ENCODE measurements at regions not wholly inside any gene's neighbourhood (a gene's known extent, or its start where the extent isn't known, plus 50 kb on each side); places are given as distances from the start of the nearest gene placed in this dataset.

DNA sequence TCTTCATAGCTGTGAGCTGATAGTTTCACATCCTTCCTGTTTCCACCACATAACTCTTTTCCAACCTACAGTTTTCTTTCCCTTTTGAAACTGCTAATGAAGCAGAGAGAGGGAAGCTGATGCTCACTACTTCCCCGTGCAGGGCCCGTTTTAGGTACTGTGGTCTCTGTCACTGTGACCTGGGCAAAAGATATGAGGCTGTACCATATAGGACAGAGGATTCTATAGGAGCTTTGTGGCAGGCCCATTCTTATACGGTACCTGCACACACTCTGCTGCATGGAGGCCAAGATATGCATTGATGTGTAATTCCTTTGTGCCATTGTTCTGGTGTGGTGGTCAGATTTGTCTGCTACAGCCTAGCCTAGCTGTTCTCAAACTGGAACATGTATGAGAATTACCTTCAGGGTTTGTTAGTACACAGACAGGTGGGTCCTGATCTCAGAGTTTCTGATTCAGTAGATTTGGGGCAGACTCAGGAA is 577.3 kb downstream of the LMO7 start:
- ChIA-PET POLR2A (ENCODE audit: partially characterized antibody) (no interaction called here), CTCF (ENCODE audit: partially characterized antibody) (no interaction called here)
- Histone ChIP-seq H3K27me3 (ENCODE audit: insufficient read depth, low read length) (no peaks in the 10 kb centered on the region), H3K4me1 (ENCODE audit: insufficient read depth, low read length) (no peaks in the 10 kb centered on the region), H3K9me3 (ENCODE audit: control insufficient read depth in 1 of 2, low read length in 2 of 2) (no peaks in the 10 kb centered on the region), H3K4me3 (ENCODE audit: low read length in 2 of 2) (no peak overlapping the region), H3K27ac (ENCODE audit: low read depth, low read length) (no peak overlapping the region), H3K36me3 (ENCODE audit: insufficient read depth, low read length) (no peaks in the 10 kb centered on the region)
- no peak overlapping the region for H3K4me3 Mint-ChIP-seq
- H3K36me3 Mint-ChIP-seq = no peaks in the 10 kb centered on the region
- DNase-seq = no peak
- H3K9me3 Mint-ChIP-seq = peaks cover 0 to 1% (median 0%) of the 10 kb centered on the region in 8 donors
- no peaks in the 10 kb centered on the region for H3K27me3 Mint-ChIP-seq
- H3K27ac Mint-ChIP-seq = no peak overlapping the region
- intact Hi-C loops (cut with micrococcal nuclease) = no loop called here
- no peaks in the 10 kb centered on the region for H3K4me1 Mint-ChIP-seq

DNA sequence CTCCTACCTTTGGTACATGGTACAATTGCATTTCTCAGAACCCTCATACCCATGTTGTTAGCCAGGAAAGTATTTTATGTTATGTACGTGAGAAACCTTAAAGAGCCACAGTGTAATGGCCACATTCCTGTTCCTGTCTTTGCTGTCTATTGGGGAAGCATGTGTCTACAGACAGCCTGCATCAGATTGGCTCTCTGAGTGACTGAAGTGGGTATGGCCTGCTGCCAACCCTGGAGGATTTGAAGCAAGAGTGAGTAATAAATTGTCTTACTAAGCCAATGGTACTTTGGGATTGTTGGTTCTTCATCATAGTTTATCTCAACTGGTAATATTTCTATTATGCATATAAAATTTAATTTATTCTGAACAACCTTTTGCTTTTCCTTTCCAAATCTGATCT is 574.1 kb downstream of the LMO7 start:
- Histone ChIP-seq H3K4me3 (ENCODE audit: low read length in 2 of 2) (no peak overlapping the region), H3K36me3 (ENCODE audit: insufficient read depth, low read length) (no peaks in the 10 kb centered on the region), H3K27ac (ENCODE audit: low read depth, low read length) (no peak overlapping the region), H3K9me3 (ENCODE audit: control insufficient read depth in 1 of 2, low read length in 2 of 2) (no peaks in the 10 kb centered on the region), H3K27me3 (ENCODE audit: insufficient read depth, low read length) (no peaks in the 10 kb centered on the region), H3K4me1 (ENCODE audit: insufficient read depth, low read length) (no peaks in the 10 kb centered on the region)
- Mint-ChIP-seq H3K27ac (no peak overlapping the region), H3K4me1 (no peaks in the 10 kb centered on the region), H3K36me3 (no peaks in the 10 kb centered on the region), H3K9me3 (peaks cover 0 to 1% (median 0%) of the 10 kb centered on the region in 8 donors), H3K4me3 (no peak overlapping the region), H3K27me3 (no peaks in the 10 kb centered on the region)
- ChIA-PET CTCF (ENCODE audit: partially characterized antibody) (no interaction called here), POLR2A (ENCODE audit: partially characterized antibody) (no interaction called here)
- intact Hi-C loops (cut with micrococcal nuclease) = no loop called here
- DNase-seq = no peak

DNA sequence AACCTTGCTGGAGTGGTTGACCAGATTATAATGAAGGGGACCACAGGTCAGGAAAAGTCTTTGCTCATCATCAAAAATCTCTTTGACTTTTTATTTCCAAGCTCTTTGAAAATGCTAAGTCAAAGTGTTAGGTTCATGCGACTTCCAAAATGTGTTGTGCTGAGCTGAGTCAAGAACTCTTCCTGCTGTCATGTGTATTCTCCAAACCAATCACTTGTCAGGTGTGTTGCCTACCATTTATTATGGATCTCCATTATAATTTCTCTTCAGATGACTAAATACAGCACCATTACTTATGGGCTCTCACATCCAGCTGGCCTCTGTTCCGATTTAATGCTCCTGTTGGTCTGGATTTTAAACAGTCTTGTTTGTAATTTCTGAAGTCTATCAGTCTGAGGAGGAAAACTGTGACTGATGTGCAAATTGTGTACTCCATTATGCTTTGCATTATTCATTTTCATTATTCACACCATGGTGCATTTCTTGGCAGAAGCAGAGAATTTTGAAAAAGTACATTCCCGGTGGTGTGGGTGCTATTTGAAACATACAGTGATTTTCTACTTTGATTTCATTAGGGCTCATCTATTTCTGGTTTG is 562.5 kb downstream of the LMO7 start:
- H3K27ac Mint-ChIP-seq = no peak overlapping the region
- ChIA-PET POLR2A (ENCODE audit: partially characterized antibody) (no interaction called here), CTCF (ENCODE audit: partially characterized antibody) (interaction anchor here (0.6 to 1.2 kb wide), 2 partner anchors 62 to 705 kb away, joined by 3 read pairs; no protein-coding TSS in a partner anchor)
- Histone ChIP-seq H3K36me3 (ENCODE audit: insufficient read depth, low read length) (no peaks in the 10 kb centered on the region), H3K4me3 (ENCODE audit: low read length in 2 of 2) (no peak overlapping the region), H3K9me3 (ENCODE audit: control insufficient read depth in 1 of 2, low read length in 2 of 2) (no peaks in the 10 kb centered on the region), H3K4me1 (ENCODE audit: insufficient read depth, low read length) (no peaks in the 10 kb centered on the region), H3K27me3 (ENCODE audit: insufficient read depth, low read length) (no peaks in the 10 kb centered on the region), H3K27ac (ENCODE audit: low read depth, low read length) (no peak overlapping the region)
- no peak overlapping the region for H3K4me3 Mint-ChIP-seq
- no peak for DNase-seq
- H3K27me3 Mint-ChIP-seq = no peaks in the 10 kb centered on the region
- intact Hi-C loops (cut with micrococcal nuclease) = no loop called here
- peaks cover 0 to 11% (median 3%) of the 10 kb centered on the region in 8 donors for H3K9me3 Mint-ChIP-seq
- H3K36me3 Mint-ChIP-seq = no peaks in the 10 kb centered on the region
- no peaks in the 10 kb centered on the region for H3K4me1 Mint-ChIP-seq

DNA sequence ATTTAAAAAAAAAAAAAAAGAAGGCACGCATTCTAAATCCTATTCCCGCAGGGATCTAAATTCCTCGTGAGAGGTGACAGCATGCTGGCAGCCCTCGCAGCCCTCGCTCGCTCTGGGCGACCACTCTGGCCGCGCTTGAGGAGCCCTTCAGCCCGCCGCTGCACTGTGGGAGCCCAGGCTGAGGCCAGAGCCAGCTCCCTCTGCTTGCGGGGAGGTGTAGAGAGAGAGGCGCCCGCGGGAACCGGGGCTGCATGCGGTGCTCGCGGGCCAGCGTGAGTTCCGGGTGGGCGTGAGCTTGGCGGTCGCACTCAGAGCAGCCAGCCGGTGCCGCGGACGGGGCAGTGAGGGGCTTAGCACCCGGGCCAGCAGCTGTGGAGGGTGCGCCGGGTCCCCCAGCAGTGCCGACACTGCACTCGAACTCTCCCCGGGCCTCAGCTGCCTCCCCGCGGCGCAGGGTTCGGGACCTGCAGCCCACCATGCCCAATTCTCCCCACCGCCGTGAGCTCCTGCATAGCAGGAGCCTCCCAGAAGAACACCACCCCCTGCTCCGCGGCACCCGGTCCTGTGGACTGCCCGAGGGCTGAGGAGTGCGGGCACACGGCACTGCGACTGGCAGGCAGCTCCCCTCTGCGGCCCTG is 553.9 kb downstream of the LMO7 start:
- H3K4me3 Mint-ChIP-seq = no peak overlapping the region
- no peak for DNase-seq
- H3K9me3 Mint-ChIP-seq = peaks cover 0 to 2% (median 0%) of the 10 kb centered on the region in 8 donors
- peaks cover 0 to 2% of the 10 kb centered on the region in 2 donors for H3K27me3 Mint-ChIP-seq
- H3K27ac ChIP-seq (ENCODE audit: low read depth, low read length) = no peak overlapping the region
- H3K36me3 Mint-ChIP-seq = no peaks in the 10 kb centered on the region
- intact Hi-C loops (cut with micrococcal nuclease) = no loop called here
- no peak overlapping the region for H3K27ac Mint-ChIP-seq
- H3K4me1 ChIP-seq (ENCODE audit: insufficient read depth, low read length) = no peaks in the 10 kb centered on the region
- POLR2A ChIA-PET (ENCODE audit: partially characterized antibody) = no interaction called here
- no peaks in the 10 kb centered on the region for H3K27me3 ChIP-seq (ENCODE audit: insufficient read depth, low read length)
- H3K4me1 Mint-ChIP-seq = no peaks in the 10 kb centered on the region
- no peak overlapping the region for H3K4me3 ChIP-seq (ENCODE audit: low read length in 2 of 2)
- CTCF ChIA-PET (ENCODE audit: partially characterized antibody) = interaction anchor here (1.4 kb wide), 1 partner anchor 13 kb away, joined by 3 read pairs; no protein-coding TSS in a partner anchor
- H3K36me3 ChIP-seq (ENCODE audit: insufficient read depth, low read length) = no peaks in the 10 kb centered on the region
- no peaks in the 10 kb centered on the region for H3K9me3 ChIP-seq (ENCODE audit: control insufficient read depth in 1 of 2, low read length in 2 of 2)

DNA sequence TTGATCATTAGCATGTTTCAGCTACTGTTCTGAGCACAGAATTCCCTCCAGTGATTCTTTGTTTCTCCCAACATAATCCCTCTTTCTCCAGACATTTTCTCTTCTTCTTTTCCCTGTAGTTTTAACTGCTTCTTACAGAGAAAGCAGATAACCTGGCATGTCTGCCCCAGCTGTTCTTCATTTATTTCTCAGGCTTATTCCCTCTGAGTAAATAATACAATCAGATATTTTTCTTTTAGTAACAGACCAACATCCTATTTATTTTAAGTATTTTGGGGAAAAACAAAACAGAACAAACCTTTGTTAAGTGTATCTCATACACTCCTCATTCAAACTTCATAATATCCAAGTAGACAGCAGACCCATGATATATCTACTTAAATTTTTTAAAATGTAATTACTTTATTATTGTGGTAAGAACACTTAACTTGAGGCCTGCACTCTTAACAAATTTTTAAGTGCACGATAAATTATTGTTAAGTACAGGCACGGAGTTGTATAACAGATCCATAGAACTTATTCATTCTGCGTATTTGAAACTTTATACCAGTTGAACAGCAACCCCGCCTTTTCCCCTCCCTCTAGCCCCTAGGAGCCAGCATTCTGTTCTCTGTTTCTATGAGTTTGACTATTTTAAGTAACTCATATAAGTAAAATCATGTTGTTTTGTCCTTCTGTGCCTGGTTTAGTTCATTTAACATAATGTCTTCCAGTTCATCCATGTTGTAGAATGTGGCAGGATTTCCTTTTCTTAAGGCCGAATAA is 540.0 kb downstream of the LMO7 start:
- no peak for DNase-seq
- Mint-ChIP-seq H3K9me3 (peaks cover 0 to 2% (median 0%) of the 10 kb centered on the region in 8 donors), H3K27ac (no peak overlapping the region), H3K27me3 (no peaks in the 10 kb centered on the region), H3K4me3 (no peak overlapping the region), H3K36me3 (no peaks in the 10 kb centered on the region), H3K4me1 (no peaks in the 10 kb centered on the region)
- H3K36me3 ChIP-seq (ENCODE audit: insufficient read depth, low read length) = no peaks in the 10 kb centered on the region
- POLR2A ChIA-PET (ENCODE audit: partially characterized antibody) = no interaction called here
- H3K4me3 ChIP-seq (ENCODE audit: low read length in 2 of 2) = no peak overlapping the region
- no peaks in the 10 kb centered on the region for H3K4me1 ChIP-seq (ENCODE audit: insufficient read depth, low read length)
- no peaks in the 10 kb centered on the region for H3K9me3 ChIP-seq (ENCODE audit: control insufficient read depth in 1 of 2, low read length in 2 of 2)
- H3K27me3 ChIP-seq (ENCODE audit: insufficient read depth, low read length) = no peaks in the 10 kb centered on the region
- H3K27ac ChIP-seq (ENCODE audit: low read depth, low read length) = no peak overlapping the region
- CTCF ChIA-PET (ENCODE audit: partially characterized antibody) = no interaction called here
- intact Hi-C loops (cut with micrococcal nuclease) = no loop called here

DNA sequence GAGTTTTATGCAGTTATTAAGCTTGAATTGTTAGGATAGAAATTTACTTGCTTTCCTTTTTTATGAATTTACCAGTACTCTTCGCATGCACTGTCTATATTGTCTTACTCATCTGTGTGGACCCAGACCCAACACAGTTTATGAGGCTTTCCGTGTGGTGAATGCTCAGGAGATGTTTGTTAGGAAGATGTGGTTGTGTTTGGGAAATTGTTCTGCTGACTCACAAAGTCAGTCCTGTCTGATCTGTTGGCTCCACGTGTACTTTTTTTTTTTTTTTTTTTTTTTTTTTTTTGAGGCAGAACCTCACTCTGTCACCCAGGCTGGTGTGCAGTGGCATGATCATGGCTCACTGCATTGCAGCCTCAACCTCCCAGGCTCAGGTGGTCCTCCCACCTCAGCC is 532.5 kb downstream of the LMO7 start:
- intact Hi-C loops (cut with micrococcal nuclease) = no loop called here
- no peaks in the 10 kb centered on the region for H3K36me3 Mint-ChIP-seq
- CTCF ChIA-PET (ENCODE audit: partially characterized antibody) = no interaction called here
- no peak overlapping the region for H3K27ac Mint-ChIP-seq
- no peaks in the 10 kb centered on the region for H3K27me3 Mint-ChIP-seq
- Histone ChIP-seq H3K4me3 (ENCODE audit: low read length in 2 of 2) (no peak overlapping the region), H3K9me3 (ENCODE audit: control insufficient read depth in 1 of 2, low read length in 2 of 2) (no peaks in the 10 kb centered on the region), H3K27me3 (ENCODE audit: insufficient read depth, low read length) (no peaks in the 10 kb centered on the region), H3K27ac (ENCODE audit: low read depth, low read length) (no peak overlapping the region), H3K36me3 (ENCODE audit: insufficient read depth, low read length) (no peaks in the 10 kb centered on the region), H3K4me1 (ENCODE audit: insufficient read depth, low read length) (no peaks in the 10 kb centered on the region)
- peaks cover 0 to 8% (median 0%) of the 10 kb centered on the region in 8 donors for H3K9me3 Mint-ChIP-seq
- no peak for DNase-seq
- POLR2A ChIA-PET (ENCODE audit: partially characterized antibody) = no interaction called here
- H3K4me1 Mint-ChIP-seq = no peaks in the 10 kb centered on the region
- H3K4me3 Mint-ChIP-seq = no peak overlapping the region

DNA sequence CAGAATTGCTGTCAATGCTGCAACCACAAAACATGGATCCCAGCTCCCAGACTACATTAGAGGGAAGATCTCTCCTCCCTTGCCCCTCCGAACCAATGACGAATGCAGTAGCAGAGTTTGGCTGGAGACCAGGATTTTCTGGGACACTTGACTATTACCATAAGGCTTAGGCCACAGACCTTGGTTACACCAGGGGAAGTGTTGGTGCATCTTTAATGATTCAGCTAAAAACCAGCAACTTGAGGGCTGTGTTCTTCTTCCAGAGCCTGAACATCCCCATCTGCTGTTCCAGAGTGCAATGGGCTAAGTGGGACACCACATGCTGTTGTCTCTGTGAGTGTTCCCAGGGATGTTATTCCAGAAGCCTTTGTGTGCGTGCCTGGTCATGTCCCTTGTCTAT is 528.2 kb downstream of the LMO7 start:
- H3K4me1 ChIP-seq (ENCODE audit: insufficient read depth, low read length) = no peaks in the 10 kb centered on the region
- Mint-ChIP-seq H3K4me3 (no peak overlapping the region), H3K4me1 (no peaks in the 10 kb centered on the region), H3K36me3 (no peaks in the 10 kb centered on the region), H3K27me3 (no peaks in the 10 kb centered on the region), H3K27ac (no peak overlapping the region), H3K9me3 (peaks cover 0 to 8% (median 0%) of the 10 kb centered on the region in 8 donors)
- POLR2A ChIA-PET (ENCODE audit: partially characterized antibody) = no interaction called here
- no peaks in the 10 kb centered on the region for H3K27me3 ChIP-seq (ENCODE audit: insufficient read depth, low read length)
- DNase-seq = no peak
- CTCF ChIA-PET (ENCODE audit: partially characterized antibody) = no interaction called here
- H3K36me3 ChIP-seq (ENCODE audit: insufficient read depth, low read length) = no peaks in the 10 kb centered on the region
- H3K27ac ChIP-seq (ENCODE audit: low read depth, low read length) = no peak overlapping the region
- H3K4me3 ChIP-seq (ENCODE audit: low read length in 2 of 2) = no peak overlapping the region
- intact Hi-C loops (cut with micrococcal nuclease) = no loop called here
- H3K9me3 ChIP-seq (ENCODE audit: control insufficient read depth in 1 of 2, low read length in 2 of 2) = no peaks in the 10 kb centered on the region
